ENCODE measurements at regions not wholly inside any gene's neighbourhood (a gene's known extent, or its start where the extent isn't known, plus 50 kb on each side); places are given as distances from the start of the nearest gene placed in this dataset.

DNA sequence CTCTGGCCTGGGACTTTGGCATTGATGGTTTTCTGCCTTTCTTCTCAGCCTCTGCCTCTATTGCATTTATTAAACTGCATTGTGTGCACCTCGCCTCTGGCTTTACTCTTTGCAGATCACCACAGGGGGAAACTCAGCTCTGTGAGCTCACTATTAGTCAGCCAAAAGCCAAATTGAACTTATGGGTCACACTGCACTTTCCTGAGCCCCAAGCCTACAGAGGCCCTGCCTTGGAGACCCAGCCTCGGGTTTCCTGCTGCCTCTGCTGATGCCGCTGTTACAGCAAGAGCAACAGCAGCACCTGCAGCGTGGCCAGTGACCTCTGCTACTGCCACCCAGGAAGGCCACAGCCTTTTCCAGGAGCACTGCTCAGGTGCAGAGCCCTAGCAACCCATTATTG lies 122.5 kb downstream of the DAD1 start:
- Histone ChIP-seq H3K9ac (ENCODE audit: low read depth, low read length, poor library complexity, severe bottlenecking) (peak overlapping the region; percentile 93), H3F3A (ENCODE audit: low read depth) (peaks cover 21% of the 10 kb centered on the region), H2AFZ (ENCODE audit: low read length) (no peak overlapping the region), H3K4me2 (ENCODE audit: low read depth, low read length, poor library complexity, severe bottlenecking) (peak overlapping the region; percentile 67), H3K4me1 (ENCODE audit: insufficient read depth, low read length, poor library complexity, severe bottlenecking) (peaks cover 86% of the 10 kb centered on the region), H3K4me3 (ENCODE audit: low read length, poor library complexity, severe bottlenecking) (no peak overlapping the region), H3K79me2 (ENCODE audit: insufficient read depth, low read length) (peaks cover 55% of the 10 kb centered on the region), H3K9me3 (ENCODE audit: insufficient read depth, low read depth, low read length) (no peaks in the 10 kb centered on the region), H3K36me3 (ENCODE audit: insufficient read depth, low read length) (peaks cover 47% of the 10 kb centered on the region), H3K9me2 (replicated peaks; ENCODE audit: low read depth, low read length) (no peaks in the 10 kb centered on the region), H4K20me1 (ENCODE audit: insufficient read depth, low read length, poor library complexity, severe bottlenecking) (peaks cover 11% of the 10 kb centered on the region), H3K27me3 (ENCODE audit: insufficient read depth, low read length, poor library complexity, severe bottlenecking) (peaks cover 6% of the 10 kb centered on the region)
- no peak for TF ChIP-seq EZH2phosphoT487 (IDR thresholded peaks at IDR 0.05; ENCODE audit: borderline replicate concordance)
- TF ChIP-seq, protein P1, sequence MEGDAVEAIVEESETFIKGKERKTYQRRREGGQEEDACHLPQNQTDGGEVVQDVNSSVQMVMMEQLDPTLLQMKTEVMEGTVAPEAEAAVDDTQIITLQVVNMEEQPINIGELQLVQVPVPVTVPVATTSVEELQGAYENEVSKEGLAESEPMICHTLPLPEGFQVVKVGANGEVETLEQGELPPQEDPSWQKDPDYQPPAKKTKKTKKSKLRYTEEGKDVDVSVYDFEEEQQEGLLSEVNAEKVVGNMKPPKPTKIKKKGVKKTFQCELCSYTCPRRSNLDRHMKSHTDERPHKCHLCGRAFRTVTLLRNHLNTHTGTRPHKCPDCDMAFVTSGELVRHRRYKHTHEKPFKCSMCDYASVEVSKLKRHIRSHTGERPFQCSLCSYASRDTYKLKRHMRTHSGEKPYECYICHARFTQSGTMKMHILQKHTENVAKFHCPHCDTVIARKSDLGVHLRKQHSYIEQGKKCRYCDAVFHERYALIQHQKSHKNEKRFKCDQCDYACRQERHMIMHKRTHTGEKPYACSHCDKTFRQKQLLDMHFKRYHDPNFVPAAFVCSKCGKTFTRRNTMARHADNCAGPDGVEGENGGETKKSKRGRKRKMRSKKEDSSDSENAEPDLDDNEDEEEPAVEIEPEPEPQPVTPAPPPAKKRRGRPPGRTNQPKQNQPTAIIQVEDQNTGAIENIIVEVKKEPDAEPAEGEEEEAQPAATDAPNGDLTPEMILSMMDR (conservative IDR thresholded peaks at IDR 0.05; ENCODE audit: low read length), result 0 out of 2 replicates have a peak, but pooled peaks have one; percentile 7

DNA sequence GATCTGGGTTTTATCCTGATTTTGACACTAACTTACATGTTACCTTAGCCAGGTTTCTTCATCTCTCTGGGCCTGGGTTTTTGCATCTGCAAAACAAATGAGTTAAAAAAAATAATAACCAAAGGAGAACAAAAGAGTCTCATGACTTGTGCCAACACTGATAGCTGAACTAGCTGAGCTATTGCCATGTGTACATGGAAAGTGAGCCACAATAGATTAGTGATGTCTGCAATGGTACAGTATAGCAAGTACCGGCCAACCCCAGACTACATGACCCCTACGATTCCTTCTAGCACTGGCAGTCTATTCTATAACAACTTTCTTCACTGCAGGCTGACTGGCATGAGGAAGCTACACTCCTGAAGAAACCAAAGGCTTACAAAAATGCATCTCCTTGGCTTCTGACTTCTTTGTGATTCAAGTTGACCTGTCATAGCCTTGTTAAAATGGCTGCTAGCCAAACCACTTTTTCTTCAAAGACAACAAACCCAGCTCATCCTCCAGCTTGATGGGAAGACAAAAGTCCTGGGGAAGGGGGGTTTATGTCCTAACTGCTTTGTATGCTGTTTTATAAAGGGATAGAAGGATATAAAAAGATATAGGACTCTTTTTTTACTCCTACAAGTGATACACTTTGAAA lies 123.7 kb downstream of the DAD1 start:
- Histone ChIP-seq H3K9me2 (replicated peaks; ENCODE audit: low read depth, low read length) (no peaks in the 10 kb centered on the region), H3K4me1 (ENCODE audit: insufficient read depth, low read length, poor library complexity, severe bottlenecking) (peaks cover 85% of the 10 kb centered on the region), H3K79me2 (ENCODE audit: insufficient read depth, low read length) (peaks cover 65% of the 10 kb centered on the region), H3K9me3 (ENCODE audit: insufficient read depth, low read depth, low read length) (no peaks in the 10 kb centered on the region), H3K36me3 (ENCODE audit: insufficient read depth, low read length) (peaks cover 54% of the 10 kb centered on the region), H2AFZ (ENCODE audit: low read length) (no peak overlapping the region), H3K27me3 (ENCODE audit: insufficient read depth, low read length, poor library complexity, severe bottlenecking) (peaks cover 15% of the 10 kb centered on the region), H4K20me1 (ENCODE audit: insufficient read depth, low read length, poor library complexity, severe bottlenecking) (peaks cover 11% of the 10 kb centered on the region), H3K4me2 (ENCODE audit: low read depth, low read length, poor library complexity, severe bottlenecking) (peak overlapping the region; percentile 67), H3F3A (ENCODE audit: low read depth) (peaks cover 27% of the 10 kb centered on the region), H3K9ac (ENCODE audit: low read depth, low read length, poor library complexity, severe bottlenecking) (peak overlapping the region; percentile 93), H3K4me3 (ENCODE audit: low read length, poor library complexity, severe bottlenecking) (peak overlapping the region; percentile 75)
- TF ChIP-seq, protein P1 (conservative IDR thresholded peaks at IDR 0.05; ENCODE audit: low read length), result no peak
- TF ChIP-seq EZH2phosphoT487 (IDR thresholded peaks at IDR 0.05; ENCODE audit: borderline replicate concordance), result no peak

DNA sequence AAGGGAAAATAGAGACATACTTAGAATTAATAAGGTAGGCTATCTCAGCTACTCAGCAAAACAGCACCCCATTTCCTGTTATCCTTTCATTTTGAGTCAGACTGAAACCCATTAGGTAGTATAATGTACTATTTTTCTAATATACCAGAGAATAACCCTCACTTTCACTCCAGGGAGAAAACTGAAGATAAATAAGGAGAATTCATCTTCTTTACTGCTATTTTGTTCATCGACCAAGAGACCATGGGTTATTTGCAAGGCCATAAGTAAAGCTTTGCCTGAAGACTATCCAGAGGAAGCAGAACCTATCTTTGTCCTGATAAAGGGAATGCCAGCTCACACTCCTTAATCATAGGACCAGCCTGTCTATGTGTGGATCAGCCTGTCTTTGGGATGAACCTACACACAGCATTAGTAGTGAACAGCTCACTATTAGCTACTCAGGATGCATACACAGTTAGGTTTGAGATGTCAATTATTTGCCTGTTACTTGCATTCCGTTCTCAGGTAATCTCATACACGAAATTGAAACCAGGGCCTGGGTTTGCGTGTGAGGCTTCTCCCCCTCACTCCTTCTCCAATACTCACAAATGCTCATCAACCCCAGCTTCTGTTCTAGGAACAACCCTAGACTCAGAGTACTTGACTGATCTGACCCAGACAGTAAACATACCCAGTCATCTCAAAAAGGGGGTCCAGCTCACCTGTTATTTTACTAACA lies 124.4 kb downstream of the DAD1 start:
- TF ChIP-seq, protein P1 (conservative IDR thresholded peaks at IDR 0.05; ENCODE audit: low read length), result no peak
- TF ChIP-seq EZH2phosphoT487 (IDR thresholded peaks at IDR 0.05; ENCODE audit: borderline replicate concordance), result no peak
- Histone ChIP-seq H3K4me1 (ENCODE audit: insufficient read depth, low read length, poor library complexity, severe bottlenecking) (peaks cover 85% of the 10 kb centered on the region), H3K9ac (ENCODE audit: low read depth, low read length, poor library complexity, severe bottlenecking) (peak overlapping the region; percentile 93), H2AFZ (ENCODE audit: low read length) (no peak overlapping the region), H3K4me2 (ENCODE audit: low read depth, low read length, poor library complexity, severe bottlenecking) (peak overlapping the region; percentile 67), H3K27me3 (ENCODE audit: insufficient read depth, low read length, poor library complexity, severe bottlenecking) (peaks cover 22% of the 10 kb centered on the region), H3F3A (ENCODE audit: low read depth) (peaks cover 34% of the 10 kb centered on the region), H4K20me1 (ENCODE audit: insufficient read depth, low read length, poor library complexity, severe bottlenecking) (peaks cover 11% of the 10 kb centered on the region), H3K4me3 (ENCODE audit: low read length, poor library complexity, severe bottlenecking) (peak overlapping the region; percentile 75), H3K79me2 (ENCODE audit: insufficient read depth, low read length) (peaks cover 66% of the 10 kb centered on the region), H3K9me2 (replicated peaks; ENCODE audit: low read depth, low read length) (no peaks in the 10 kb centered on the region), H3K36me3 (ENCODE audit: insufficient read depth, low read length) (peaks cover 62% of the 10 kb centered on the region), H3K9me3 (ENCODE audit: insufficient read depth, low read depth, low read length) (no peaks in the 10 kb centered on the region)

All from Loucy (cell line).